ENCODE measurements at regions not wholly inside any gene's neighbourhood (a gene's known extent, or its start where the extent isn't known, plus 50 kb on each side); places are given as distances from the start of the nearest gene placed in this dataset.

- intact Hi-C loops (cut with micrococcal nuclease), result loop anchor here (10.0 kb wide), 1 partner anchor 47 kb away; no protein-coding TSS in a partner anchor
Observed at GRCh38 chr18:29181151-29181901, 1004.4 kb upstream of the CDH2 start.

DNA sequence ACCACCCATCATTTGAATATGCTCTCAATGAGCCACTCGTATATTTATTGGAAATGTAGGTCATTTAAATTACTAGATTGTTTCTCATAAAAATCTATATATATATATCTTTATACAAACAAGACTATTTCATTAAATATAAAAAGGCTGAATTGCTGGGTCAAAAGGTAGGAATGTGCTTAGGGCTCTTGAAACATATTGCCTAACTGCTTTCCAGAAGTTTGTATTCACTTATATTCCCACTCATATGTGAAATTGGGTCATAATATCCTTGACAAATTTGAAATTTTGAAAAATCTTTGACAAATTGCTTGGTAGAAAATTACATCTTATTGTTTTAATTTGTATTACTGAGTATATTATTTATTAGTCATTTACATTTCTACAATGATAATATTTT lies 999.8 kb upstream of the CDH2 start:
- intact Hi-C loops (cut with micrococcal nuclease), result no loop called here

DNA sequence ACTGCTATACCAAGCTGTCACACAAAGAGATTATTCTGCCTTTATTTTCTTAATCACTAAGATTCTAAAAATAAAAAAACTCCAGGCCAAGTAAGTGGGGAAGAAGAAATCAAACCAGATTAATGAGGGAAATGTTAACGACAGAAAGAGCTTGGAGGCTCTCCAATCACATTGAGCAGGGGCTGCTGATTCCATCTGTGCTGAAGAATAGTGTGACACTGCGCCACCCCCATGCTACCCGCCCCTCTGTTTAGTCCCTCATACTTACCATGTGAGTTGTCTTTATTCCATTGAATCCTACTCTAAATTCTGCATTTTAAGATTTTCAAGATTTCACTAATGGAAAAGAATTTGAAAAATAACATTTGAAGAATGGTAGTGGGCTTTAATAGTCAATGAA lies 998.0 kb upstream of the CDH2 start:
- intact Hi-C loops (cut with micrococcal nuclease), result no loop called here

DNA sequence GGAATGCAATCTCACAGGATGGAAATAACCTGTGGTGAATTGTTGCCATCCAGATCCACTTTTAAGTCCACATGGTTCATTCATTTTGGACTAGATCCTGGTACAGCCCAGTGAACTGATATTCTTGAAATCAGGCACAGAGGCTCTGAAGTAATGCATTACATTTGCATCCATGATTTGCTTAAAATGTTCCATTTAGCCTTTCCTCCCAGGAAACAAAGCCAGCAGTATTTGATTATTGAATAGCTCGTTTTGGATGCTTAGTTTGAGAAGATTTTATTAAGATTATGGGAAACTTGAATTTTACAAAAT lies 995.8 kb upstream of the CDH2 start:
- intact Hi-C loops (cut with micrococcal nuclease), result no loop called here

DNA sequence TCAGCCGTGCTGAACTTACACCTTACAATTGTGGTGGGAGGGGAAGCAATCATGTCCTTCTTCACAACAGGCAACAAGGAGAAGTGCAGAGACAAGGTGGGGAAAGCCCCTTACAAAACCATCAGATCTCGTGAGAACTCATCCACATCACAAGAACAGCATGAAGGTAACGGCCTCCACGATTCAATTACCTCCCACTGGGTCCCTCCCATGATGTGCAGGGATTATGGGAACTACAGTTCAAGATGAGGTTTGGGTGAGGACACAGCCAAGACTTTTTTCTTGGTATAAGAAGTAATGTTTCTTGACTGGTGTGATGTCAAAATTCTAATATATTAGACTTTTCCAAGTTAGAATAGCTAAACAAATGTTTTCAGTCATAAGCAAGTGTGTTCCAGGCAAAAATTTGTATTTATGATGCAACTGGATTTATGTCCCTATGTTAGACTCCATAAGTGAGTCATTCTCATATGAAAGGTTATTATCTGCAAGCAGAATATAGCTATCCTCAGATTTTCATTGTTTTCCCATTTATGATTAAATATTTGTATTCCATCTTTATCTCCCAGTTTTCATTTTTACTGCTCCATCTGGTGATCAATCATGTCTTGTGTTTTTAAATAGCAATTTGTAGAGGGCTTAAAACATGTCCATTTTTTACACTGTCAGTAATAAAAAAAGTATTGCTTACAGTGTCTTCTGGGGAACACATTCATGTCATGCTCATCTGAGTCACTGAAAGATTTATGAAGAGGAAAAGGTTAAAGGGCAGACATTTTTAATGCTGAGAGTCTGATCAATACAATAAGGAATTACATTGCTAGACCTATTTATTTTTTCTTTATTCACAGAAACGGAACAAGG lies 995.2 kb upstream of the CDH2 start:
- intact Hi-C loops (cut with micrococcal nuclease), result no loop called here

DNA sequence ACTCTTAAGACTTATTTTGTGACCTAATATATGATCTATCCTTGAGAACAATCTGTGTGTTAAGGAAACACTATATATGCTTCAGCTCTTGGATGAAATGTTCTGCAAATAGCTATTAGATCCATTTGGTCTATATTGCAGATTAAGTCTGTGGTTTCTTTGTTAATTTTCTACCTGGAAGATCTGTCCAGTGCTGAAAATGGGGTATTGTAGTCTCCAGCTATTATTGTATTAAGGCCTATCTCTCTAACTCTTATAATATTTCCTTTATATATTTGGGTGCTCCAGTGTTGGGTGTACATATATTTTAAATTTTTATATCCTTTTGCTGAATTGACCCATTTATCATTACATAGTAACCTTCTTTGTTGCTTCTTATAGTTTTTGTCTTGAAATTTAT lies 992.7 kb upstream of the CDH2 start:
- intact Hi-C loops (cut with micrococcal nuclease), result no loop called here

DNA sequence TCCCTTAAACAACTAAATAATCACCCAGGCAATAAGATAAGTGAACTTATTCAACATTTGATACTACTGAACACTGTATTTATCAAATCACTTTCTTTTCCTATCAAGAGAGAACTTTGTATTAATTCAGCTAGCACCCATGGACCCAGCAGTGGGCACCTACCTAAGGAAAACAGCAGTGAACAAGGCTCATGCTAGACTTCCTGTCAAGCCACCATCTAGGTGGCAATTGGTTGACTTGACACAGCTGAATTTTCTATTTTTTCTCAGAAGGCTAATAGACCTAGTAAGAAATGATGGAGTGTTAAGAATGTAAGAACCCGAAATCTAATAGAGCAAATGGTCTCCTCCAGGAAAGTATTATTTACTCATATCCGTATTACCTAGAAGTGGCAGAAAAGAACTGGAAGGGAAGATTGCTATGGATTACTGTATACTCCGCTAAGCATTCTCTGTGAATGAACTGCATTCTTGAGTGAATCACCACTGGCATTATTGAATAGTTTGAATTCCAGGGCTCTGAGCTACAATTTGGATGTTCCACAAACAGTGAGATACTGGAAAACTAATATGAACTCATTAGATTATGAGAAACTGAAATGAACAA lies 988.2 kb upstream of the CDH2 start:
- intact Hi-C loops (cut with micrococcal nuclease), result no loop called here

DNA sequence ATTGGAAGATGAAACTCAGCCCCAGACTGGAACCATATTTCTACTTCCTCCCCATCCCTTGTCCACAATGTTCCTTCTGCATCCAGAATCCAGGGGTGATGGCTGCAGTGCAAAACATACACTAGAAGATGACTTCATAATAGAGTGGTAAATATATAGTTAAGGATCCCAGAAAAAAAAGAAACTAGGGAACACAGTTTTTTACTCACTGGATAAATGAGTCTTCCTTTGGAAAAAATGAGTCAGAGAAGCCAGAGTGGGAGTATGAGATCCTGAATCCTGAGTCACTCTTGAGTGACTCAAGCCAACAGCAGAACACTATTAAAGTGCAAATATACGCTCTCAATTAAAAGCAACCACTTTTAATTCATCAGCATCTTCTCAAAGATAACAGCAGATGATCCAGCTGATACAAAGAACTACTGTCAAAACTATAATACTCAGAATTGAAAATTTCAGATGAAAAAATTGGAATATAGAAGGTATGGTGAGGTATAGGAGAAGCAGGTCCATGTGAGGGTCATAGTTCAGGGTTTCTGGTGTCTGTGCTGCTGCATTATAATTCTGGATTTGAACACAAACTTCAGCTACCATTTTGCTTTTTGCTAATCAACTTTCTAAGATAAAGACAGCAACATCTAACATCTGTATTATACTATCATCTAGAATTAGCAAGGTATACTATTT lies 987.2 kb upstream of the CDH2 start:
- intact Hi-C loops (cut with micrococcal nuclease), result no loop called here

DNA sequence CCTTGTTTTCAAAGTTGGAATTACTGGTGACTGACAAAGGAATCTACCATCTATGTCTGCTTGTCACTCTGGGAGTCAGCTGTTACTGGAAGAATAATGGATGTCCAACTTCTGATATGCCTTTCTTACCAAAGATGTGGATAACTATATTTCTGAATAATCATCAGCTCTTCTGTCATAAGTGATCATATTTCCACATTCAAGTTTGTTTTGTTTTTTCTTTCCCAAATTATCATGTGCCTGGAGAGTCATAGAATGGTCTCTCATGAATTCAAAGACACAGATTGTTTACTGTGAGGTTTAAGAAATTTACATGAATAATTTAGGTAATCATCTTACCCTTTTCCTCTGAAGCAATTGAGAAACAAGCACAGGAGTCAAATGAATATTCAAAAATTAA lies 986.7 kb upstream of the CDH2 start:
- intact Hi-C loops (cut with micrococcal nuclease), result no loop called here

- intact Hi-C loops (cut with micrococcal nuclease), result no loop called here
Observed at GRCh38 chr18:29161429-29161828, 984.5 kb upstream of the CDH2 start.

DNA sequence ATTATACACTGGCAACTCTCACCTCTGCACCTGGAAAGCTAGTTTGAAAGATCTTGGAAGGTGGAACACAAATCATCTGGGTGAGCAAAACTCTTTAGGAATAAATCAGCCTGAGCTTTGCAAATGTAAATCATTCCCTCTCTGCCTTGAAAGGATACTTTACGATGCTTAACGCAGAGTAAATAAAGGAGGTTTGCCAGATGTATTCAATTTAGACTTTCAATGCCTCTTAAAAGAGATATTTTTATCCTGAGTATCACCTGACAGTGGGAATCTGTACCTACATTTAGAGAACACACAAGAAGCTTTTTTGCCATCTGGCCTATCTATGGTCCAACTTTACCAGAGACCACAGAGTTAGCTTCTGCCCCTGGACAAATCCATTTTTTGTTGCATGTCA lies 983.2 kb upstream of the CDH2 start:
- intact Hi-C loops (cut with micrococcal nuclease), result no loop called here

GRCh38 chr18:29157905-29158304 lies 981.0 kb upstream of the CDH2 start:
- intact Hi-C loops (cut with micrococcal nuclease), result no loop called here

DNA sequence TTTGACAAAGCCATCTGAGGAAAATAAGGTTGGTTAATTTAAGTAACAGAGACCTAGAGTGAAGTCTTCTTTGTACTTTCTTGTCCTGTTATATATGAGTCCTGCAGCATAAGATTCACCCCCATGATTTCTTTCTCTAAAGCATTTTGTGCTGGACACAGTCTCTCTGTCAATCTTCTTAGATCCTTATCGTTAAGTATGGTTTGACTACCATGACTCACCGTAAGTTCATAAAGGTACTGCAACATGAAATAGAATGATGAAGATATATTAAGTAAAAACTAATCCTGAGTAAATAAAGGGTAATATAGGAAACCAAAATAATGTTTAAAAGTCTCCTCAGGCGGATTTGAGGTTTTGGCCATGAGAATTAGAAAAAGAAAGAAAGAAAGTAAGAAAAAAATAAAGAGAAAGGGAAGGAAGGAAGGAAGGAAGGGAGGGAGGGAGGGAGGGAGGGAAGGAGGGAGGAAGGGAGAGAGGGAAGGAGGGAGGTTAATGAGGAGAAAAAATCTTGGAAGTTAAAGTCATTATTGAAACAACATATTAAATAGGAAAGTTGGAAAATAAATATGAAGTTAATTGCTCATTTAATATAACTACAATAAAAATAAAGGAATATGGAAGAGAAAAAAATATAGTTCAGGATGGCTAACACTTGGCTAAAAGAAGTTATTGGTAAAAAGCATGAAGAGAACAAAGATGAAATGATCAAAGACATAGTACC lies 980.3 kb upstream of the CDH2 start:
- intact Hi-C loops (cut with micrococcal nuclease), result no loop called here

DNA sequence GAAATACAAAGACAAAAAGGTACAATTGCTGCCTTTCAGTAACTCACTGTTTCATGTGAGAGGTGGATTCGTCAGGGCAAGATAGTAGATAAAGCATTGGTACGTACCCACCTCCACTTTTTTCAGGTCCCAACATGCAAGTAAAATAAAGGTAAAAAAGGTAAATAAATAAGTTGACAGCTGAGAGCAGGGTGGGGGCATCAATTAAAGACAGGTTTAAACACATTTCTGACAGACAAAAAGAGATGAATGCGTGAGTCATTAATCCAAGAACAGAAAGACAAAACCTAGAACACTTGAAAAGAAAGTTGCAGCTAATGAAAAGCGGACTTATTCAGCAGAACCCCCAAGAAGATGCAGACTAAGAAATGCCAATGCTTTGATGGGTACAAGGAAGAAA lies 979.6 kb upstream of the CDH2 start:
- intact Hi-C loops (cut with micrococcal nuclease), result no loop called here

GRCh38 chr18:29154758-29155725 lies 978.1 kb upstream of the CDH2 start:
- intact Hi-C loops (cut with micrococcal nuclease), result no loop called here

GRCh38 chr18:29154196-29154757 lies 977.3 kb upstream of the CDH2 start:
- intact Hi-C loops (cut with micrococcal nuclease), result no loop called here

DNA sequence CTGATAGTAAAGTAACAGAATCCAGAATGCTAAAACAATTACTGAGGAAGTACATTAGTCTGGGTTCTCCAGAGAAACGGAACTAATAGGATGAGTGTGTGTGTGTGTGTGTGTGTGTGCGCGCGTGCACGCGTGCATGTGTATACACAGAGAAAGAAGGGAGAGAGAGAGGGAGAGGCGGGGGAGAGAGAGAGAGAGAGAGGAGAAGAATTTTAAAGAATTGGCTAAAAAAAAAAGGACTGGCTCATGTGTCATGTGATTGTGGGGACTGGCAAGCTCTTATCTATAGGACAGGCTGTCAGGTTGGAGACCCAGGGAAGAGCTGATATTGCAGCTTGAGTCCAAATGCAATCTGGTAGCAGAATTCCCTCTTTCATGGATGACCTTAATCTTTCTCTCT lies 976.2 kb upstream of the CDH2 start:
- intact Hi-C loops (cut with micrococcal nuclease), result no loop called here

DNA sequence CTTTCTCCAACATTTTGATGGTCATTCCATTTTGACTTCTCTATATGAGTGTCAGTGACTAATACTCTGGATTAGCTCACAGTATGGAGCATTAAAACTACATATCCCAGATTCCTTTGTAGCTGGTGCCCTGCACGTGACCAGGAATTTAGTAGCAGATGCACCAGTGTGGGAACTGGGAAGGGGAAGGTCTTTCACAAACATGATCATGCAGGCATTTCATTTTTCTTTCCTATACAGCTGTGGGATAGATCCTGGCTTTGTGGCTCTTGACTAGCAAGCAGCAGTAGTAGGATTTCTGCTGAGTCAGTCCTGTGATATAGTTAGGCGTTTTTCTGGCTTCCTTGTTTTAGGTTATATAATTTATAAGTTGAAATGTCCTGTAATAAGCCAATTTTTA lies 971.0 kb upstream of the CDH2 start:
- intact Hi-C loops (cut with micrococcal nuclease), result no loop called here

DNA sequence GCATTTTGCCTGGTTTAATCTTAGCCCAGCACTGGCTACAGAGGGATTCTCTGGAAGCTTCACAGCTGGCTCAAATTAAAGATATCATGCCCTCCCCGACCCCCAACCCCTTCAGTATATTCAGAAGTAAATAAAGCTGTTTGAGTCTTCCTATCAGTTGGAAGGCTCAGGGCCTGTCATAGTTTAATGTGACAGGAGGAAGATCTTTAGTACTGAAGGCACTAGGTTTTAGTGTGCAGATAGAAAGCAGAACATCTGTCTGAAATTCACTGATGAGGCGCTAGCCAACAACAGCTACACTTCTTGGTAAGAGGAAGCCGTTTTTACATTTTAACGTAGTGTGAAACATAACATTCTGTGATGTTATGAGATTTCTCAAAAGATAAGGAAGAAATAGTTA lies 969.1 kb upstream of the CDH2 start:
- intact Hi-C loops (cut with micrococcal nuclease), result no loop called here

- intact Hi-C loops (cut with micrococcal nuclease), result no loop called here
Observed at GRCh38 chr18:29140590-29140989, 963.7 kb upstream of the CDH2 start.

All from T-helper 2 cell treated with Interferon-gamma antibody and Interleukin-4, amounts not matched to agents 100 ng/mL and 5 ng/mL, for 36 hours (primary cell).